ENCODE measurements at regions not wholly inside any gene's neighbourhood (a gene's known extent, or its start where the extent isn't known, plus 50 kb on each side); places are given as distances from the start of the nearest gene placed in this dataset.

DNA sequence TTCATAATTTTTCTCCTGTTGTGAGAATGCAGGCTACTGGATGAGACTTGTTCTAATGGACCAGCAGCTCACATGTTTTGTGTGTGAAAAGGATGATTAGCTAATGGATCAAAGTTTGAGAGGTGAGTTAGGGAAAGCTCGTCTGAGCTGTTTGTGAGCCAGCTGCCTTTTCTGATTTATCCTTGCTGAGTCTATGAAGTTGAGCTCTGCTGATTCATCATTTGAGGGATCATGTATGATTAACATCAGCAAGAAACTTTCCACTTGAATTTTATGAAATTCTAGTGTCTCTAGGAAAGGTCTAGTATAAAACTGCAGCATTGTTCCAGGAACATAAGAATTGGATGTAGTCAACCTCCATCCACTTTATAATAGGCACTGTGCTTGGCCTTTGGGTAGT lies 698.7 kb downstream of the NTRK3 start:
- TF ChIP-seq ZFP30 (CRISPR knock-in tag; IDR thresholded peaks at IDR 0.05), result no peak
- TF ChIP-seq, protein P1, sequence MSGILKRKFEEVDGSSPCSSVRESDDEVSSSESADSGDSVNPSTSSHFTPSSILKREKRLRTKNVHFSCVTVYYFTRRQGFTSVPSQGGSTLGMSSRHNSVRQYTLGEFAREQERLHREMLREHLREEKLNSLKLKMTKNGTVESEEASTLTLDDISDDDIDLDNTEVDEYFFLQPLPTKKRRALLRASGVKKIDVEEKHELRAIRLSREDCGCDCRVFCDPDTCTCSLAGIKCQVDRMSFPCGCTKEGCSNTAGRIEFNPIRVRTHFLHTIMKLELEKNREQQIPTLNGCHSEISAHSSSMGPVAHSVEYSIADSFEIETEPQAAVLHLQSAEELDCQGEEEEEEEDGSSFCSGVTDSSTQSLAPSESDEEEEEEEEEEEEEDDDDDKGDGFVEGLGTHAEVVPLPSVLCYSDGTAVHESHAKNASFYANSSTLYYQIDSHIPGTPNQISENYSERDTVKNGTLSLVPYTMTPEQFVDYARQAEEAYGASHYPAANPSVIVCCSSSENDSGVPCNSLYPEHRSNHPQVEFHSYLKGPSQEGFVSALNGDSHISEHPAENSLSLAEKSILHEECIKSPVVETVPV (CRISPR knock-in tag; IDR thresholded peaks at IDR 0.05), result no peak
- TF ChIP-seq RARB (CRISPR knock-in tag; IDR thresholded peaks at IDR 0.05), result no peak
- TF ChIP-seq ISL1 (CRISPR knock-in tag; IDR thresholded peaks at IDR 0.05), result no peak
- TF ChIP-seq ZFP3 (CRISPR knock-in tag; IDR thresholded peaks at IDR 0.05), result no peak
- no peak for TF ChIP-seq CSDC2 (CRISPR knock-in tag; IDR thresholded peaks at IDR 0.05)
- no peak for TF ChIP-seq BACH2 (CRISPR knock-in tag; IDR thresholded peaks at IDR 0.05; ENCODE audit: borderline replicate concordance)
- TF ChIP-seq, protein P2, sequence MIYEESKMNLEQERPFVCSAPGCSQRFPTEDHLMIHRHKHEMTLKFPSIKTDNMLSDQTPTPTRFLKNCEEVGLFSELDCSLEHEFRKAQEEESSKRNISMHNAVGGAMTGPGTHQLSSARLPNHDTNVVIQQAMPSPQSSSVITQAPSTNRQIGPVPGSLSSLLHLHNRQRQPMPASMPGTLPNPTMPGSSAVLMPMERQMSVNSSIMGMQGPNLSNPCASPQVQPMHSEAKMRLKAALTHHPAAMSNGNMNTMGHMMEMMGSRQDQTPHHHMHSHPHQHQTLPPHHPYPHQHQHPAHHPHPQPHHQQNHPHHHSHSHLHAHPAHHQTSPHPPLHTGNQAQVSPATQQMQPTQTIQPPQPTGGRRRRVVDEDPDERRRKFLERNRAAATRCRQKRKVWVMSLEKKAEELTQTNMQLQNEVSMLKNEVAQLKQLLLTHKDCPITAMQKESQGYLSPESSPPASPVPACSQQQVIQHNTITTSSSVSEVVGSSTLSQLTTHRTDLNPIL (CRISPR knock-in tag; IDR thresholded peaks at IDR 0.05; ENCODE audit: low read depth), result no peak
- no peak for TF ChIP-seq TCF4 (CRISPR knock-in tag; IDR thresholded peaks at IDR 0.05; ENCODE audit: borderline replicate concordance)
- TF ChIP-seq ARNTL (CRISPR knock-in tag; IDR thresholded peaks at IDR 0.05; ENCODE audit: borderline replicate concordance, low read depth), result no peak
- TF ChIP-seq ZNF70 (CRISPR knock-in tag; IDR thresholded peaks at IDR 0.05), result no peak
- TF ChIP-seq, protein P3, sequence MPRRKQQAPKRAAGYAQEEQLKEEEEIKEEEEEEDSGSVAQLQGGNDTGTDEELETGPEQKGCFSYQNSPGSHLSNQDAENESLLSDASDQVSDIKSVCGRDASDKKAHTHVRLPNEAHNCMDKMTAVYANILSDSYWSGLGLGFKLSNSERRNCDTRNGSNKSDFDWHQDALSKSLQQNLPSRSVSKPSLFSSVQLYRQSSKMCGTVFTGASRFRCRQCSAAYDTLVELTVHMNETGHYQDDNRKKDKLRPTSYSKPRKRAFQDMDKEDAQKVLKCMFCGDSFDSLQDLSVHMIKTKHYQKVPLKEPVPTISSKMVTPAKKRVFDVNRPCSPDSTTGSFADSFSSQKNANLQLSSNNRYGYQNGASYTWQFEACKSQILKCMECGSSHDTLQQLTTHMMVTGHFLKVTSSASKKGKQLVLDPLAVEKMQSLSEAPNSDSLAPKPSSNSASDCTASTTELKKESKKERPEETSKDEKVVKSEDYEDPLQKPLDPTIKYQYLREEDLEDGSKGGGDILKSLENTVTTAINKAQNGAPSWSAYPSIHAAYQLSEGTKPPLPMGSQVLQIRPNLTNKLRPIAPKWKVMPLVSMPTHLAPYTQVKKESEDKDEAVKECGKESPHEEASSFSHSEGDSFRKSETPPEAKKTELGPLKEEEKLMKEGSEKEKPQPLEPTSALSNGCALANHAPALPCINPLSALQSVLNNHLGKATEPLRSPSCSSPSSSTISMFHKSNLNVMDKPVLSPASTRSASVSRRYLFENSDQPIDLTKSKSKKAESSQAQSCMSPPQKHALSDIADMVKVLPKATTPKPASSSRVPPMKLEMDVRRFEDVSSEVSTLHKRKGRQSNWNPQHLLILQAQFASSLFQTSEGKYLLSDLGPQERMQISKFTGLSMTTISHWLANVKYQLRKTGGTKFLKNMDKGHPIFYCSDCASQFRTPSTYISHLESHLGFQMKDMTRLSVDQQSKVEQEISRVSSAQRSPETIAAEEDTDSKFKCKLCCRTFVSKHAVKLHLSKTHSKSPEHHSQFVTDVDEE (CRISPR knock-in tag; IDR thresholded peaks at IDR 0.05), result no peak
- TF ChIP-seq ZNF565 (CRISPR knock-in tag; conservative IDR thresholded peaks at IDR 0.05; ENCODE audit: low read depth), result no peak
- TF ChIP-seq SNAI2 (CRISPR knock-in tag; IDR thresholded peaks at IDR 0.05), result no peak

All from SK-N-SH treated with all-trans-retinoic acid at 6 μM for 48 hours (cell line).